Small intestine (tissue), 7 donors: ENCODE measurements at regions not wholly inside any gene's neighbourhood (a gene's known extent, or its start where the extent isn't known, plus 50 kb on each side); places are given as distances from the start of the nearest gene placed in this dataset.

Source experiments
- DNase-seq, 2 donors: peaks; one replicate each; pipeline versions ENCODE4 v3.0.0 to v3.0.0-alpha.2; 2013
- FAIRE-seq: peaks from 2 replicates; lab custom pipeline; 2012; peaks lifted over from hg19 to GRCh38; lab: Jason Lieb, UNC
- H3K27ac ChIP-seq, 3 donors: one replicate each; pipeline ENCODE4 v1.5.1; 2013; ENCODE audit warnings: low read length in 2 of 3, mild to moderate bottlenecking in 2 of 3, control low read depth in 1 of 3, inconsistent platforms in 1 of 3, low read depth in 1 of 3, moderate library complexity in 1 of 3
- H3K27me3 ChIP-seq, 3 donors: one replicate each; pipeline ENCODE4 v1.6.1; 2013; ENCODE audit warnings: low read length in 3 of 3, inconsistent platforms in 1 of 3; ENCODE audit not compliant: control insufficient read depth in 3 of 3, insufficient read depth in 3 of 3
- H3K36me3 ChIP-seq, 3 donors: one replicate each; pipeline ENCODE4 v1.6.1; 2013; ENCODE audit warnings: low read length in 3 of 3, inconsistent platforms in 1 of 3, low read depth in 1 of 3, mild to moderate bottlenecking in 1 of 3, moderate library complexity in 1 of 3; ENCODE audit not compliant: control insufficient read depth in 3 of 3, insufficient read depth in 2 of 3
- H3K4me1 ChIP-seq, 3 donors: one replicate each; pipeline ENCODE4 v1.6.1; 2013; ENCODE audit warnings: low read length in 2 of 3, inconsistent platforms in 1 of 3, low read depth in 1 of 3, mild to moderate bottlenecking in 1 of 3, moderate library complexity in 1 of 3; ENCODE audit not compliant: control insufficient read depth in 3 of 3, insufficient read depth in 2 of 3
- H3K4me3 ChIP-seq, 3 donors: one replicate each; pipeline ENCODE4 v1.5.1; 2013; ENCODE audit warnings: low read length in 3 of 3, control low read depth in 1 of 3, inconsistent platforms in 1 of 3, low read depth in 1 of 3, mild to moderate bottlenecking in 1 of 3, moderate library complexity in 1 of 3
- H3K9me3 ChIP-seq, 2 donors: one replicate each; pipeline ENCODE4 v1.6.1; 2013; ENCODE audit warnings: low read depth in 1 of 2, low read length in 1 of 2; ENCODE audit not compliant: control insufficient read depth in 2 of 2, insufficient read depth in 1 of 2
- WGBS, 3 donors: extraction: QIAGEN DNeasy Blood & Tissue Kit; methylation state at CpG; one replicate each; pipeline ENCODE4 v1.1.7; 2013; 5-methylcytosine and 5-hydroxymethylcytosine counted together
- donor health status: healthy with polysubstance abuse.
- donor health status: control.
- donor health status: control.
- donor health status: Bipolar disorder and iron deficiency.
- donor health status: healthy.

- Histone ChIP-seq H3K27ac (no peak overlapping the region), H3K36me3 (no peaks in the 10 kb centered on the region), H3K9me3 (no peaks in the 10 kb centered on the region), H3K4me1 (no peaks in the 10 kb centered on the region), H3K4me3 (no peak overlapping the region), H3K27me3 (no peaks in the 10 kb centered on the region)
- 64 to 87% (median 72%) methylated on average over 5 of the region's 5 CpGs for WGBS, 3 donors
- FAIRE-seq = no peak
- DNase-seq = no peak
Observed at GRCh38 chr16:62903961-62904502, 867.8 kb upstream of the CDH8 start.

GRCh38 chr16:62899737-62900136 is 863.5 kb upstream of the CDH8 start:
- DNase-seq (no peak), FAIRE-seq (no peak)
- no peaks in the 10 kb centered on the region for H3K27me3 ChIP-seq
- H3K27ac ChIP-seq = no peak overlapping the region
- H3K9me3 ChIP-seq = no peaks in the 10 kb centered on the region
- WGBS, 3 donors = 41 to 84% (median 59%) methylated on average over 1 of the region's 1 CpG
- H3K36me3 ChIP-seq = no peaks in the 10 kb centered on the region
- H3K4me1 ChIP-seq = no peaks in the 10 kb centered on the region
- no peak overlapping the region for H3K4me3 ChIP-seq

GRCh38 chr16:62889097-62889496 is 852.9 kb upstream of the CDH8 start:
- FAIRE-seq = peak; percentile 99
- H3K4me3 ChIP-seq = no peak overlapping the region
- no peaks in the 10 kb centered on the region for H3K36me3 ChIP-seq
- WGBS, 3 donors = 92 to 97% (median 92%) methylated on average over 2 of the region's 2 CpGs
- H3K27ac ChIP-seq = no peak overlapping the region
- H3K9me3 ChIP-seq = peaks cover 0 to 2% of the 10 kb centered on the region in 2 donors
- no peaks in the 10 kb centered on the region for H3K4me1 ChIP-seq
- no peaks in the 10 kb centered on the region for H3K27me3 ChIP-seq
- DNase-seq = no peak

- DNase-seq (no peak), FAIRE-seq (no peak)
- H3K9me3 ChIP-seq = peaks cover 0 to under 1% of the 10 kb centered on the region in 2 donors
- WGBS, 3 donors = 66 to 73% (median 72%) methylated on average over 5 of the region's 5 CpGs
- H3K36me3 ChIP-seq = no peaks in the 10 kb centered on the region
- no peaks in the 10 kb centered on the region for H3K27me3 ChIP-seq
- no peak overlapping the region for H3K27ac ChIP-seq
- H3K4me1 ChIP-seq = no peaks in the 10 kb centered on the region
- no peak overlapping the region for H3K4me3 ChIP-seq
Observed at GRCh38 chr16:62883509-62883908, 847.3 kb upstream of the CDH8 start.

GRCh38 chr16:62882552-62883221 is 846.4 kb upstream of the CDH8 start:
- H3K9me3 ChIP-seq = peaks cover 0 to 2% of the 10 kb centered on the region in 2 donors
- no peaks in the 10 kb centered on the region for H3K36me3 ChIP-seq
- no peak overlapping the region for H3K27ac ChIP-seq
- FAIRE-seq = no peak
- WGBS, 3 donors = 75 to 84% (median 75%) methylated on average over 5 of the region's 5 CpGs
- no peak overlapping the region for H3K4me3 ChIP-seq
- no peaks in the 10 kb centered on the region for H3K4me1 ChIP-seq
- no peak for DNase-seq
- H3K27me3 ChIP-seq = no peaks in the 10 kb centered on the region

- H3K27ac ChIP-seq = no peak overlapping the region
- no peaks in the 10 kb centered on the region for H3K27me3 ChIP-seq
- DNase-seq (no peak), FAIRE-seq (no peak)
- H3K4me1 ChIP-seq = no peaks in the 10 kb centered on the region
- no peak overlapping the region for H3K4me3 ChIP-seq
- 73 to 81% (median 76%) methylated on average over 1 of the region's 1 CpG for WGBS, 3 donors
- peaks cover 0 to 3% of the 10 kb centered on the region in 2 donors for H3K9me3 ChIP-seq
- H3K36me3 ChIP-seq = no peaks in the 10 kb centered on the region
Observed at GRCh38 chr16:62876133-62876532, 839.9 kb upstream of the CDH8 start.

GRCh38 chr16:62872339-62872738 is 836.1 kb upstream of the CDH8 start:
- Histone ChIP-seq H3K4me1 (no peaks in the 10 kb centered on the region), H3K36me3 (no peaks in the 10 kb centered on the region), H3K27me3 (no peaks in the 10 kb centered on the region), H3K9me3 (peaks cover 0 to 1% of the 10 kb centered on the region in 2 donors), H3K4me3 (no peak overlapping the region), H3K27ac (no peak overlapping the region)
- no peak for FAIRE-seq
- no peak for DNase-seq
- 64 to 77% (median 73%) methylated on average over 1 of the region's 1 CpG for WGBS, 3 donors

GRCh38 chr16:62870554-62870953 is 834.3 kb upstream of the CDH8 start:
- H3K4me3 ChIP-seq = no peak overlapping the region
- H3K4me1 ChIP-seq = no peaks in the 10 kb centered on the region
- H3K36me3 ChIP-seq = no peaks in the 10 kb centered on the region
- no peaks in the 10 kb centered on the region for H3K9me3 ChIP-seq
- H3K27ac ChIP-seq = no peak overlapping the region
- FAIRE-seq = no peak
- DNase-seq = no peak
- no peaks in the 10 kb centered on the region for H3K27me3 ChIP-seq

GRCh38 chr16:62869837-62870236 is 833.6 kb upstream of the CDH8 start:
- WGBS, 3 donors = 51 to 60% (median 53%) methylated on average over 4 of the region's 4 CpGs
- Histone ChIP-seq H3K36me3 (no peaks in the 10 kb centered on the region), H3K27ac (no peak overlapping the region), H3K4me1 (no peaks in the 10 kb centered on the region), H3K9me3 (no peaks in the 10 kb centered on the region), H3K4me3 (no peak overlapping the region), H3K27me3 (no peaks in the 10 kb centered on the region)
- DNase-seq = no peak
- FAIRE-seq = no peak
